SKM-1 (cell line): ENCODE measurements at regions not wholly inside any gene's neighbourhood (a gene's known extent, or its start where the extent isn't known, plus 50 kb on each side); places are given as distances from the start of the nearest gene placed in this dataset.

Experiments used
- DNase-seq: peaks from one replicate; lab custom pipeline; 2025; ENCODE audit not compliant: unreplicated experiment; lab: John Stamatoyannopoulos, UW

- no peak for DNase-seq
Observed at GRCh38 chr15:61639491-61639890, 410.4 kb upstream of the RORA start.

DNA sequence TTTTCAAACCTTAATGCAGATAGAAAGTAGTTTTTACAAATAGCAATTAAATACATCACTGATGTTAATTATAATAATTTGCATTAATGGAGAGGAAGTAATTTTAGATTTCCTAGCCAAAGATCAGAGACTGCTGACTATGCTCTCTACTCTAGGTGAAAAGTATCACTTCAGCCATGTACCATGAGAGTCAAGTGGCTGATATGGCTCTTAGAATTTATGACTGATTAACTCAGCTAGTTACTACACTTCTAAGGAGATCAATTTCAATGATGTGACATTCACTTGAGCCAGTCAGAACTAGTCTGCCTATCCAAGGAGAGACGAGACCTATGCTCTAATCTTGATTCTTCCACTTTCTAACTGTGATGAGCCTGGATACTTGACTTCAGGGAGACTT, 405.7 kb upstream of the RORA start:
- DNase-seq: no peak

DNA sequence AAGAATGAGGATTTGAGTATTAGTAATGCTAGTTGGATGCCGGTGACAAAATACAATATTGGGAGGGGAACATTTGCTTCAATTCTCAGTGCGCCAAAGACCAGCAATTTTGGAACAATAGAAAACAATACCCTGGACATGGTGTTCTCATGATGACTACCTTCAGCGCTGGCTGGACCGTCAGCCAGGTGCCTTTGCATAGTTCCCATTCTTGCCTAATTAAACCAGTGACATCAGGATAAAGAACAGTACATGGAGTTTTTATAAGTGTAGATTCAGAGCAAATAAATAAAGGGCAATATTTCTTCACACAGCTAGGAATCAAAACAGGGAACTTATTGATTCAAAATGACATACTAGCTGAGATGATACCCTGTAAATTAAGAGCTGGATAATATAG, 404.8 kb upstream of the RORA start:
- no peak for DNase-seq

GRCh38 chr15:61629269-61629668, 400.2 kb upstream of the RORA start:
- no peak for DNase-seq

DNA sequence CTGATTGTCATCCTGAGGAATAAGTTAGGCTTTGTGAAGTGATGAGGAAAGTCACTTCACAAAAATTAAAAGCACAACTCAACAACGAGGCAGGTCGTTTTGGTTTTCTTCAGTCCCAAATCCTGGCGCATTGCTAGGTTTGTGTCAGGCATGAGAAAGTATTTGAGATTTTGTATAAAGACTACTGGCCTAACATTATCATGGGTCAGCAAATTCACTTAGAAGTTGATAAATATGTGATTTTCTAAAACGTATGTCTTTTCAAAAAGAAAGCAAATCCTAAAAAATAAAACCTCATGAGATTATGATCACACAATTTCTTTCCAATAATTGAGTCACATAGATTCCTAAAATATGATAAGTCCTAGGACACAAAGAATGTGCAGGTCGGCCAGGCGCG, 395.8 kb upstream of the RORA start:
- DNase-seq: no peak

DNA sequence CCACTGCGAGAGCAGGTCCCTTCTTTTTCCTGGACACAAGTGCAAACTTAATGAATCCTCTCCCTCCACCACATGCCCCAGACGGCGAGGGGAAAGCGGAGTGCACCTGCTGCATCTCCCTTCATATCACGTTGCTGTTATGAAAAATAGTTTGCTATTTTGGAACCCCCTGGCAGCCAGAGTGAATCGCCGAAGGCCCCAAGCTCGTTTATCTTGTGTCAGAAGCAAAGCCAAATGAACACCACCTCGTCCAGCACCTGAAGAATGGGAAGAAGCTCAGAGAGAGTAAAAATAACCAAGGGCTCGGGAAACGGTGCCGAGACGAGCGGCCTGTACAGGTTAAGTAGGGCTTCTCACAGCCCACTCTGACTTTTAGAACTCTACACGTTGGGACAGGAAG, 394.6 kb upstream of the RORA start:
- DNase-seq: no peak

GRCh38 chr15:61621865-61622264, 392.8 kb upstream of the RORA start:
- no peak for DNase-seq

DNA sequence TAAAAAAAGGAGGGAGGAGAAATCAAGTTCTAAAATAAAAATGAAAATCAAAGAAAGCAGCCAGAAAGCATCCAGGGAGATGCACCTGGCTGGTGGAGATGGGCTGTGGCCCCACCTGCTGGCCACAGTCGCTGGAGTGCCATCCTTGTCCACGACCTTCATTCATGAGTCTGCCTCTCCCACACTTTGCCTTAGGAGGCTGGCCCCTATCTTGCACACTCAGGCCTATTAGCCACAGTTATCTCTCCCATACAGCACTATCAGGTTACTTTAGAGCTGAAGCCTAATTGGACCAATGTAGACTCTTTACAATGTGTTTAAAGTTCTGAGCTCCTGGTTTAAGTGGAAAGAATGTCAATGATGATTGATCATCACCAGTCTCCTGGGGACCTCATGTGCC, 392.0 kb upstream of the RORA start:
- no peak for DNase-seq

GRCh38 chr15:61620151-61620550, 391.0 kb upstream of the RORA start:
- no peak for DNase-seq

GRCh38 chr15:61613729-61614128, 384.6 kb upstream of the RORA start:
- no peak for DNase-seq

DNA sequence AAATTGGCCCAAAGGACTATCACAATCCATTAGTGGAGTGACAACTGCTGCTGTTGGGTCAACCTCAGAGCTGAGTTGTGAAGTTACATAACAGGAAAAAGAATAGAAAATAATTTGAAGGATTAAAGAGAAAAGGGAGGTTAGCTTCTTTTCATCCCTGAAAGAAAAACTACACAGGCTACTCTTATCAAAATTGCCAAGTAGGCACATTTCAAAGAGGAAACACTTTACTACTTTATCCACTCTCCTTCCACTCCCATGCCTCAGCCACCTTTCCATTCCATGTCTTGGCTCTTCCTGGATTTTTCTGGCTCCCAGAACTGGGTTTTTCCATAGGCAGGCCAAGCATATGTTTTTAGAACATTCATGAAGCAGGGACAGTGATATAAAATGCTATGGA, 384.0 kb upstream of the RORA start:
- no peak for DNase-seq

- DNase-seq: no peak
Observed at GRCh38 chr15:61612111-61612510, 383.0 kb upstream of the RORA start.

- no peak for DNase-seq
Observed at GRCh38 chr15:61605343-61605742, 376.2 kb upstream of the RORA start.

DNA sequence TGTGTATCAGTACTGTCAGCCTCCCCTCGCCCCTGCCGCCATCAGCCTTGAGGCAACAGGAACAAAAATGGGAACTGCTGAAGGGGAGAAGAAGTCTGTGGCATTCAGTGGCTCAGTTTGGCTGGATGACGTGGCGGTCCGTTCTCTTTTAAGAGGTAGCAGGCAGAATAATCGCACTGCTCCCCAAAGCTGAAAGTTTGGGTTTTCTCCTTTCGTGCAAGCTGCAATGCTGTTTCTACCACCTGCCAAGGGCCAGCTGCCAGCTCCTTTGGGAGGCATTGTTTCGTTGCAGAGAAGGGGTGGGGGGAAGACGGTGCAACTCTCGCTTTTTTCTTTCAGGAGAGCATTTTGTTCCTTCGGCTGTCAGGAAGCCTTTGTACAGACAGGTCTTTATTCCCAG, 369.6 kb upstream of the RORA start:
- no peak for DNase-seq

DNA sequence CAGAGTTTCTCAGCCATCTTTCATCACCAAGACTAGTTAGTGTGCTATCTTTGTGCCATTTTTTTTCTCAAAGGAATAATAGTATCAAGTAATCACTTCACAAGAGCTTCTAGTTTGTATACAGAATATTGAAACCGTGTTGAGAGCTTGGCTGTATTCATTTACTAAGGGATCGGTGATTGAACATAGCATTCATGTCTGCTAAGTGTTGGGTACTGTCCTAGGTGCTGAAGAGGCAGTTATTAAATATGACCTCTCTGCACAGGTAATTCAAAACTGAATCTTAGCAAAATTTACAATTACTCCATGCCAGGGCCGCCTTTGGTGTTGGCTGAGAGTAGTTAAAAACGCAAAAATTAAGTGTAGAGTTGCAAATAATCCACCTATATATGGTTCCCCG, 355.3 kb upstream of the RORA start:
- DNase-seq: no peak

GRCh38 chr15:61582092-61582491, 353.0 kb upstream of the RORA start:
- no peak for DNase-seq

- DNase-seq: no peak
Observed at GRCh38 chr15:61575597-61575996, 346.5 kb upstream of the RORA start.

GRCh38 chr15:61571026-61571425, 341.9 kb upstream of the RORA start:
- DNase-seq: no peak

- no peak for DNase-seq
Observed at GRCh38 chr15:61564785-61565184, 335.7 kb upstream of the RORA start.

DNA sequence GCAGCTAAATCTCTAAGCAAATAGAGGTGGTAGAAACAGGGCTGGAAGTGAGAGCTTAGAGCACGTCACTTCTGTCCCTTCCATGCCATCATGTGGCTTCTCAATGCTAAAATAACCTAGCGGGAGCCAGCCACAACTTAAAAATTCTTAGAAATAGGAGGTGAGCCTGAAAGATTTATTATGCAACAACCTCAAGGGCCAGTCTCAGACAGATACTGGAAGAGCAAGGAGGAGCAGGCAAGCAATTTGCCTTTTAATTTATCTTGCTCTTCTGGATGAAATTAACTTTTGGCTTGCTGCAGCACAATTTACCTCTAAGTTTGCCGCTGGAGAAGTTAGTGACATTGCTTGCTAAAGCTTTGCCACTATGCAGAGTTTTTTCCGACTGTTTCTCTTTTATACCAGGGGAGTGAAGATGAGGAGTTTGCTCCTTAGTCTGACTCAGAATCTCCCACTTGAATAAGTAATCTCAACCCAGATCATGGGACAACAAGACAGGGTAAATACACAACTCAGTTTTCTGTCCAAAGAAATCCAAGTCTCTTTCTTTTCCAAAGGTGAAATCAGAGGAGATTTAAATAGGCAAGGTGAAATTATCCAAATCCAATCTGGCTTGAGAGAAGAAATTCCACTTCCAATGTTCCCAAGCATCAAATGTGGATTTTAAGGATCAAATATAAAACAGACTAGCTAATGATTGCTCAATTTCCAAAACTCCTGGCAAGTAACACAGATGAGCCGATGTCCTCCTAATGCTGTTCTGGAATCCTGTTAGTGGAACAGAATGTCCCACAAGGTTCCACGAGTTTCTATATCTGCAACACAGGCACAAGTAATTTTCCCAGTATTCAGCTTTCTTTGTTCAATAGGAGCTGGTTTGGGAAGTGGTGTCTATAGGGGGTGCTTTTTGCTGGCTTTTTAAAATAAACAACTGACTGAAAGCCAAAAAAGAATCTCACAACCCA, 329.4 kb upstream of the RORA start:
- DNase-seq: no peak

DNA sequence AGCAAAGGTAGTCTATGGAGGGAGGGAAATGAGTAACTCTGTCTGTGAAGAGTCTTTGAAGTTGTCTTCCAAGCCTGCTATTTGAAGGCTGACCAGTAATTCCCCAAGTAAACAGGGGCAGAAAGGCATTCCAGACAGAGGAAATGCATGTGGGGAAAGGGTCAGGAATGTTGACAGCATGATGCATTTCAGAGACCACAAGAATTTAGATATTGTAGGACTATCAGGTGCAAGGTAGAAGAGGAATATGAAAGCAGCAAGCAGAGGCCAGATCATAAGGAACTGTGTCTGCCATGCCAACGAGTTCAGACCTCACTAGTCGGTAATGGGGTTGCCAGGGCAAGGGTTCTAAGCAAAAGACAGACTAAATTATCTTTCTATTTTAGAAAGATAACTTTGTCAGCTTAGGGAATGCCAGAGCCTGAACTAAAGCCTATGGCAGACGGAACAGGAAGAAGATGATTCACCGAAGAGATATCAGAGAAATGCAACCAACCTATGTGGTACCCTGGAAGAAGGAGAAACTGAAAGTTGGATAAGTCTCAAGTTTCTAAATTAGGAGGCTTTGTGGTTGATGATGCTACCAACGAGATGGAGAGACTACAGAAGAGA, 327.0 kb upstream of the RORA start:
- no peak for DNase-seq

DNA sequence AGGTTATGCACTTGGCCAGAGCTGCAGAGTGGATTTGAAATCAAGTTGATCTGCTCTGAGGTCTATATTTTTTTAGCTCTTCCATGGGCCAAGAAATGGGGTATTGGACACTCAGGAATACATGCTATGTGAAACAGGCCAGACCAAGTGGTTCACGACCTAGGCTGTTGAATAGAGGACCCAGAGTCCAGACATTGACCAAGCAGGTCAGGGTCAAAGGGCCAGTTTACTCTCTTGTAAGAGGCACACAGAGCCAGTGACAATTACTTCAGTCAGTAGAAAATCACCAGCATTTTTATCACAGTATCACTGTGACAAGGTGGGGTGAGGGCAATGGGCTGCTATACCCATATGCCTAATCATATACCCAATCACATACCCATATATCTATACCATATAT, 320.6 kb upstream of the RORA start:
- no peak for DNase-seq

- DNase-seq: no peak
Observed at GRCh38 chr15:61545763-61546162, 316.7 kb upstream of the RORA start.
